Astrocyte (in vitro differentiated cells and primary cell): ENCODE measurements at regions not wholly inside any gene's neighbourhood (a gene's known extent, or its start where the extent isn't known, plus 50 kb on each side); places are given as distances from the start of the nearest gene placed in this dataset.

Source experiments
- CTCF ChIP-seq: IDR thresholded peaks from 2 replicates; pipeline ENCODE4 v1.5.1; 2011; ENCODE audit warnings: low read depth, mild to moderate bottlenecking, inconsistent platforms, low read length, moderate library complexity; ENCODE audit not compliant: insufficient read depth
- EZH2 ChIP-seq: IDR thresholded peaks from 2 replicates; pipeline ENCODE4 v1.6.1; 2012; ENCODE audit warnings: mild to moderate bottlenecking, low read length, inconsistent platforms; ENCODE audit not compliant: insufficient read depth

DNA sequence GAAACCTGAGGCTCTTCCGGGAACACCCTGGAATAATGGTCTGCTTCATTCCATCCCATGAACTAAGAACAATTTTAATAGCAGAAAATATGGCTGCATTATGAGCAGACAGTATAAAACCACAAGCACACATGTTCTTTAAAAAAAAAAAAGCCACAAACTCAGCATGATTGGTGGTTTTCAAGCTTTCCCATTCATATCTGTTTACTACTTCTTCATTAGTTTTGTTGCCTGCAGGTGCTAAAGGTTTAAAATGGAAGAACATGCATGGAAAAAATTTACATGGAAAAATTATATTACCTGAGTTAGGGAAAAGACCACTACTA, 137.9 kb upstream of the HES1 start:
- TF ChIP-seq CTCF: no peak
- TF ChIP-seq EZH2: no peak
